ENCODE measurements at regions not wholly inside any gene's neighbourhood (a gene's known extent, or its start where the extent isn't known, plus 50 kb on each side); places are given as distances from the start of the nearest gene placed in this dataset.

DNA sequence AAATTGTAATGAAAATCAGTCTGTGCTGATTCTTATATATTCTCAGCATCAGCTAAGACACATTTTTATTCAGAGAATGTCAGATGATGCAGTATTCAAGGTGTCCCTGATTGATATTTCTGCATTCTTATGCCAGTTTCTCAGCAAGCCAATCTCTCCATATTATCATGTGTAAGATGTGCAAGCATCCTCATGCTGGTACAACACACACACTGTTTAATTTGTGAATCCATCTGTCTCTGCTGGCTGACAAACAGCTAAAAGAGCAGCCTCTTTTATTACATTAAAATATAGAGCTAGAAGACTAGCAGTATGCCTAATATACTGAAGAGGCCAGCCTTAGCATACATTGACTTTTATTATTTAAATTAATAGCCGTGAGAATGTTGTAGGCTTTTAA lies 502.9 kb upstream of the GNPDA2 start:
- TF ChIP-seq, protein P1, sequence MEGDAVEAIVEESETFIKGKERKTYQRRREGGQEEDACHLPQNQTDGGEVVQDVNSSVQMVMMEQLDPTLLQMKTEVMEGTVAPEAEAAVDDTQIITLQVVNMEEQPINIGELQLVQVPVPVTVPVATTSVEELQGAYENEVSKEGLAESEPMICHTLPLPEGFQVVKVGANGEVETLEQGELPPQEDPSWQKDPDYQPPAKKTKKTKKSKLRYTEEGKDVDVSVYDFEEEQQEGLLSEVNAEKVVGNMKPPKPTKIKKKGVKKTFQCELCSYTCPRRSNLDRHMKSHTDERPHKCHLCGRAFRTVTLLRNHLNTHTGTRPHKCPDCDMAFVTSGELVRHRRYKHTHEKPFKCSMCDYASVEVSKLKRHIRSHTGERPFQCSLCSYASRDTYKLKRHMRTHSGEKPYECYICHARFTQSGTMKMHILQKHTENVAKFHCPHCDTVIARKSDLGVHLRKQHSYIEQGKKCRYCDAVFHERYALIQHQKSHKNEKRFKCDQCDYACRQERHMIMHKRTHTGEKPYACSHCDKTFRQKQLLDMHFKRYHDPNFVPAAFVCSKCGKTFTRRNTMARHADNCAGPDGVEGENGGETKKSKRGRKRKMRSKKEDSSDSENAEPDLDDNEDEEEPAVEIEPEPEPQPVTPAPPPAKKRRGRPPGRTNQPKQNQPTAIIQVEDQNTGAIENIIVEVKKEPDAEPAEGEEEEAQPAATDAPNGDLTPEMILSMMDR (IDR thresholded peaks at IDR 0.05; ENCODE audit: poor library complexity, severe bottlenecking): no peak
- peak; percentile 19 for TF ChIP-seq RAD21 (conservative IDR thresholded peaks at IDR 0.05)
